D721Med (cell line): ENCODE measurements at regions not wholly inside any gene's neighbourhood (a gene's known extent, or its start where the extent isn't known, plus 50 kb on each side); places are given as distances from the start of the nearest gene placed in this dataset.

Experiments used
- DNase-seq: peaks from one replicate; pipeline ENCODE4 v3.0.0; 2011; ENCODE audit warnings: low spot score; ENCODE audit not compliant: insufficient read length
- FAIRE-seq: peaks from 2 replicates; lab custom pipeline; 2011; peaks lifted over from hg19 to GRCh38; lab: Jason Lieb, UNC
- TF ChIP-seq, protein P1 (sequence below): IDR thresholded peaks from 2 replicates; pipeline ENCODE4 v1.5.1; 2012; ENCODE audit warnings: mild to moderate bottlenecking, control low read depth; ENCODE audit not compliant: insufficient read depth; ENCODE audit errors: missing control alignments

DNA sequence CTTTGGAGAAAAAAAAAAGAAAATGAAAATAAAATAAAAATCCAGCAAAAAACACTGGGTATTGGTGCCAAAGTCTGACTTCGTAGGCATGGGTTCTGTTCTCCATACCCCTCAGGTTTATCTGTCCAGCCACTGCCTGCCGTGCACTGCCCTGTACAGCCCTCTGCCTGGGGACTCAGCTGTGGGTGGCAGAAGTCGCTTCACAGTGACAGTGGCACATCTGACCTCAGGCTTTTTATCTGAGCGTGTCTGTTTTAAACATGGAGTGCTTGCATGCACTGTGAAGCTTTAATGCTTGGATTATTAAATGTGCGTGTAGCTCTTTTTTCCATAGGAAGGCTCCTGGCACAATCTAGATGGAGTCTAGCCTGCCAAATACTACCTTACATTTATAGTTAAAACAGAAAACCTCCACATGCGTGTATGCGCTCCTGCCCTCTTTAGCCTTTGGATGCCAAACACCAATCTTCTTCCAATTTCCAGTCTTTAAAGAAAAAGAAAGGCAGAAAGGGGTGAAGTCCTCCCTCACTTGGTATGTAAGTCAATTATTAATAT is 375.5 kb downstream of the UTRN start:
- no peak for DNase-seq
- no peak for FAIRE-seq
- TF ChIP-seq, protein P1, sequence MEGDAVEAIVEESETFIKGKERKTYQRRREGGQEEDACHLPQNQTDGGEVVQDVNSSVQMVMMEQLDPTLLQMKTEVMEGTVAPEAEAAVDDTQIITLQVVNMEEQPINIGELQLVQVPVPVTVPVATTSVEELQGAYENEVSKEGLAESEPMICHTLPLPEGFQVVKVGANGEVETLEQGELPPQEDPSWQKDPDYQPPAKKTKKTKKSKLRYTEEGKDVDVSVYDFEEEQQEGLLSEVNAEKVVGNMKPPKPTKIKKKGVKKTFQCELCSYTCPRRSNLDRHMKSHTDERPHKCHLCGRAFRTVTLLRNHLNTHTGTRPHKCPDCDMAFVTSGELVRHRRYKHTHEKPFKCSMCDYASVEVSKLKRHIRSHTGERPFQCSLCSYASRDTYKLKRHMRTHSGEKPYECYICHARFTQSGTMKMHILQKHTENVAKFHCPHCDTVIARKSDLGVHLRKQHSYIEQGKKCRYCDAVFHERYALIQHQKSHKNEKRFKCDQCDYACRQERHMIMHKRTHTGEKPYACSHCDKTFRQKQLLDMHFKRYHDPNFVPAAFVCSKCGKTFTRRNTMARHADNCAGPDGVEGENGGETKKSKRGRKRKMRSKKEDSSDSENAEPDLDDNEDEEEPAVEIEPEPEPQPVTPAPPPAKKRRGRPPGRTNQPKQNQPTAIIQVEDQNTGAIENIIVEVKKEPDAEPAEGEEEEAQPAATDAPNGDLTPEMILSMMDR, result no peak

DNA sequence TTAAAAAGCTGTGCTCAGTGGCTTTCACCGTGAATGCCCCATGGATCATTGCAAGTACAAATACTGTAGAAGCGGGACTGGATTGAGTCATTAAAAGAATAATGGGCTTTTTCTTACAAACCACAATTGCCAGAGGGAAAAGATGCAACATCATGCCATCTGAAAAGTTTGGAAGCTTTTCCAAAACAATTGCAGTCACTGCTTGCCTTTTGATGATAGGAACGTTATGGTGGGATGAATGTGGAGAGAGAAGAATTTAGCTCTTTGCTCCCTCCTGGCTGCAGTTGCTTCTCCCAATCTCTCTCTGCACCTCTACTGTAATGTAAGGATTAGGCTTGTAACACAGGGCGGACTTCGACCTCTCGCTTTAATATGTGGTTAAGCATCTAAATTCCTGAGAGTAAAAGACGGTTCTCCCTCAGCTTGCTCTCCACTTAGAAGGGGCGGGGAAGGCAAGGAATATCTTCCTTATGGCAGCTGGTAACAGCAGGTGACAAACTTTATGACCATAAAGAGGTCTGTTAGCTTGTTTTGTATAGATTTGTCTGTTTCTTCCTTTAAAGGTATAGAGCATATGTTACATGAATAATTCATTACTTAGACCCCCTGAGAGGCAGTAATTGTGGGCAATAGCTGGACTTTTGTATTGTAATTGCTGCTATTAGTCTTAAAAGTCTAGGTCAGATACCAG is 376.1 kb downstream of the UTRN start:
- FAIRE-seq (no peak), DNase-seq (no peak)
- TF ChIP-seq, protein P1, result no peak

DNA sequence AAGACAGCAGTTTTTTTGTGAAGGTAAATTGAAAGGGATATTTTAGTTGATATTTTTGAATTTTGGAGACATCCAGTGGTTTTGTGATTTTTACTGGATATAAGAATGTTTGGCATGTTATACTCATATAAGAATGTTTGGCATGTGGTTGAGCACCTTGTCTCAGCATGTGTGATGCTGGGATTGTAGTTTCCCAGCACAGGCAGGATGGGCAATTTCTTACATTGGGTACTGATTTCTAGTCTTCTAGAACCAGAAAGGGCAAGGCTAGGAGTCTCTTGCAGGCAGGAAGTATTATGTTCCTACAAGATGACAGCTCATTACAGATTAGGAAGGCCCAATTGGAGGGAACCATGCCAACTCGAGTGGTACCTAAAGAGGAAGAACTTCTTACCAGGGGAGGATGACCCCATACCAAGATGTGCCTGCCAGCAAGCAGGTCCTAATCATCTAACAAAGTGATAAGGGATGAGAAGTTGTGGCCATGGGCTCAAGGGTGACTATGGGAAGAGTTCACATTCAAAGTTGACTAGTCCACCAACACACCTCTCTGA is 377.8 kb downstream of the UTRN start:
- no peak for DNase-seq
- TF ChIP-seq, protein P1, result no peak
- no peak for FAIRE-seq

DNA sequence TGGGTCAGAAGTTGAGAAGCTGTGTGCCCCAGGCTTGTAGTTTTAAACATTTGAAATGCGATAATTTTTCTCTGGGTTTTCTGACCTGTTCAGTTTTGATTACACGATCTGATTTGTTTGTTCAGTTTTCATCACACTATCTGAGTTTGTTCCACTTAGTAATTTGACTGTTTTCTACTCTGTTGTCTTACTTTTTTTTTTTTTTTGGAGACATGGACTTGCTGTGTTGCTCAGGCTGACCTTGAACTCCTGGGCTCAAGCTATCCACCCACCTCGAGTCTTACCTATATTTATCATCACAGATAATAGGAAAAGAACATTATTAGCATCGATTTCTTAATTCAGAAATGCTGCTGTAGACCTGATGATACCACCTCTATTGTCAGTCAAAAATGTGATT is 379.1 kb downstream of the UTRN start:
- FAIRE-seq (no peak), DNase-seq (no peak)
- TF ChIP-seq, protein P1, result no peak

DNA sequence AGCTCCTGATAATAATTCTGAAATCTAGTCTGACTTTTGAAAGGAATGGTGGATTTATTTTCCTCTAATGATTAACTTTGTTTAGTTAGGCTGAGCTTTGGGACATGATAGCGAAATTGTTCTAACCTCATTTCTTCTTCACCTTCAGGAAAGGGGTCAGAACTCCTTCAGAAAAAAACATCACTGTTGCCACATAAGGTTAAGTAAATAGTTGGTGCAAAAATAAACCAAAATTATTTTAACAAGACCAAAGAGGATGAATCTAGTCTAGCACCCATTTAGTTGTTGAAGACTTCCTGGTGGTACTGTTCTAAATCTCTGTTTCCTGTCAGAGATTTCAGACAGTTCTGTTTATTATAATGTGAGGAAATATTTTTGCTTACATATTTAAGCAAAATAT is 379.8 kb downstream of the UTRN start:
- DNase-seq (no peak), FAIRE-seq (no peak)
- TF ChIP-seq, protein P1, result no peak

DNA sequence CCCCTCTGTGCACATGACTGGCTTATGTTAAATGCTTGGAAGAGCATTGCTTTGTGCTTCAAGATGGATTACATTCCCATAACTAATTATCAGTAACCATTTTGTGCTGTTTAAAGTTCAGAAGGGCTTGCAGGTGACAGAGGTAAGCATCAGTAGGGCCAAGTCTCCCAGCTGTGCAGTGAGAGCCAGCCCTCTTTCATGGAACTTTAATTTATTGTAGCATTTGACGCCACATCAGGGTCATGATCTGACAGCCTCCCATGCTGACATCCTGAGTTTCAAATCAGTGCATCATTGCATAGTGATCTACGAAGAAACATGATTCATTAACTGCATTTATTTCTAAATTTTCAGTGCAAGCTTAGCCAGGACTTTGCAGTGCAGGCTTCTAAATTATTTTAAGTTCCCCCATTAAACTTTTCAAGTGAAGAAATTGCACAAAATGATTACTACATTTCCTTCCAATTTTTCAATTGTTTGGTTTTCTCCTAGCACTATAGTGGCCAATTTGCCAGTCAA is 380.9 kb downstream of the UTRN start:
- no peak for DNase-seq
- TF ChIP-seq, protein P1, result no peak
- FAIRE-seq, result no peak

DNA sequence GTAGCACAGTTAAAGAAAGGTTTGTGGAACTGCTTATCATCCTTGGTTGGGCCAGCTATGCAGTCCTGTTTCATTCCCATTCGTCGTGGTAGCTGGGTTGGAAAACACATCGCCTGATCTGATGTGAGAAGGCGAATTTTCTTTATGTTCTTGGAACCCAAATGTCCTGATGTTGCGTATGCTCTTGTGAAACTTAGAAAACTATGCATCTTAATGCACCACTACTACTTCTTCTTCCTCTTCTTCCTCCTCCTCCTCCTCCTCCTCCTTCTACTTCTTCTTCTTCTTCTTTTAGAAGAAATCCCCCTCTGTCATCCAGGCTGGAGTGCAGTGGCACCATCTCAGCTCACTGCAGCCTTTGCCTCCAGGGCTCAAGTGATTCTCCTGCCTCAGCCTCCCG is 381.6 kb downstream of the UTRN start:
- DNase-seq (no peak), FAIRE-seq (no peak)
- TF ChIP-seq, protein P1, result no peak
